Neural progenitor cell (in vitro differentiated cells): ENCODE measurements at regions not wholly inside any gene's neighbourhood (a gene's known extent, or its start where the extent isn't known, plus 50 kb on each side); places are given as distances from the start of the nearest gene placed in this dataset.

Experiments
- DNase-seq: peaks from one replicate; pipeline ENCODE4 v3.0.0-alpha.2; 2016; ENCODE audit warnings: low spot score
- H2AFZ ChIP-seq: fragments of 200-600 bp; sonication (generic); replicated peaks from 2 replicates; pipeline ENCODE4 v1.6.1; 2016; ENCODE audit warnings: antibody characterized with exemption
- H3F3A ChIP-seq: fragments of 200-600 bp; sonication (generic); 2 replicates; pipeline ENCODE4 v1.6.1; 2016; ENCODE audit warnings: antibody characterized with exemption, low read depth
- H3K27ac ChIP-seq: fragments of 200-600 bp; sonication (generic); 2 replicates; pipeline ENCODE4 v1.5.1; 2016; ENCODE audit warnings: mild to moderate bottlenecking
- H3K27me3 ChIP-seq: fragments of 200-600 bp; sonication (generic); 2 replicates; pipeline ENCODE4 v1.6.1; 2016; ENCODE audit warnings: mild to moderate bottlenecking, moderate library complexity
- H3K36me3 ChIP-seq: fragments of 200-600 bp; sonication (generic); 2 replicates; pipeline ENCODE4 v1.5.1; 2016
- H3K4me1 ChIP-seq: fragments of 200-600 bp; sonication (generic); 2 replicates; pipeline ENCODE4 v1.6.1; 2016; ENCODE audit warnings: mixed run types
- H3K4me2 ChIP-seq: fragments of 200-600 bp; sonication (generic); 2 replicates; pipeline ENCODE4 v1.6.1; 2016
- H3K4me3 ChIP-seq: fragments of 200-600 bp; sonication (generic); 2 replicates; pipeline ENCODE4 v1.5.1; 2016
- H3K79me2 ChIP-seq: fragments of 200-600 bp; sonication (generic); 2 replicates; pipeline ENCODE4 v1.6.1; 2016; ENCODE audit warnings: low read depth
- H3K9ac ChIP-seq: fragments of 200-600 bp; sonication (generic); 2 replicates; pipeline ENCODE4 v1.6.1; 2016
- H3K9me3 ChIP-seq: fragments of 200-600 bp; sonication (generic); 2 replicates; pipeline ENCODE4 v1.5.1; 2016; ENCODE audit warnings: low read depth
- H4K20me1 ChIP-seq: fragments of 200-600 bp; sonication (generic); 2 replicates; pipeline ENCODE4 v1.6.1; 2016; ENCODE audit warnings: low read depth
- H3K27ac Mint-ChIP-seq: 3 replicates; pipeline ENCODE4 v1.8.0; 2021; ENCODE audit warnings: mixed read lengths
- H3K27me3 Mint-ChIP-seq: 2 replicates; pipeline ENCODE4 v1.8.0; 2022; ENCODE audit warnings: low read depth, mild to moderate bottlenecking, inconsistent platforms, moderate library complexity, mixed read lengths; ENCODE audit not compliant: insufficient read depth
- H3K36me3 Mint-ChIP-seq: 3 replicates; pipeline ENCODE4 v1.8.0; 2021; ENCODE audit warnings: mixed read lengths
- H3K4me1 Mint-ChIP-seq: 3 replicates; pipeline ENCODE4 v1.8.0; 2021; ENCODE audit warnings: mixed read lengths
- H3K4me3 Mint-ChIP-seq: 3 replicates; pipeline ENCODE4 v1.8.0; 2021; ENCODE audit warnings: mild to moderate bottlenecking, moderate library complexity, mixed read lengths
- H3K9me3 Mint-ChIP-seq: 3 replicates; pipeline ENCODE4 v1.8.0; 2020; ENCODE audit warnings: mixed read lengths
- EZH2 ChIP-seq: fragments of 200-600 bp; sonication (generic); IDR thresholded peaks from 2 replicates; pipeline ENCODE4 v1.6.1; 2017; ENCODE audit warnings: antibody characterized with exemption, mild to moderate bottlenecking, moderate library complexity
- EZH2phosphoT487 ChIP-seq: fragments of 200-600 bp; sonication (generic); IDR thresholded peaks from 2 replicates; pipeline ENCODE4 v1.6.1; 2017; ENCODE audit warnings: antibody characterized with exemption
- microRNA counts: library from miRNA; unstranded; fragments of <30 nt; microRNA quantifications from one replicate; lab custom pipeline; 2016
- microRNA-seq: library from miRNA; unstranded; fragments of <30 nt; microRNA quantifications from one replicate; pipeline ENCODE4, GENCODE V29; 2016
- small RNA-seq: library from RNA; depleted of rRNA; stranded (forward); fragments of <200 nt; gene quantifications from one replicate; pipeline ENCODE3, GENCODE V24; 2015
- TF ChIP-seq, protein P1 (sequence below): fragments of 200-600 bp; sonication (generic); IDR thresholded peaks from 2 replicates; pipeline ENCODE4 v1.5.1; 2017; ENCODE audit warnings: antibody characterized with exemption, mild to moderate bottlenecking

GRCh38 chr19:20250627-20251026 lies 83.6 kb downstream of the ZNF486 start:
- Mint-ChIP-seq H3K36me3 (no peaks in the 10 kb centered on the region), H3K27me3 (no peaks in the 10 kb centered on the region), H3K9me3 (peaks cover 28% of the 10 kb centered on the region), H3K4me3 (no peak overlapping the region), H3K4me1 (no peaks in the 10 kb centered on the region), H3K27ac (no peak overlapping the region)
- H3K4me2 ChIP-seq: no peak overlapping the region
- no peak for TF ChIP-seq EZH2
- TF ChIP-seq, protein P1, sequence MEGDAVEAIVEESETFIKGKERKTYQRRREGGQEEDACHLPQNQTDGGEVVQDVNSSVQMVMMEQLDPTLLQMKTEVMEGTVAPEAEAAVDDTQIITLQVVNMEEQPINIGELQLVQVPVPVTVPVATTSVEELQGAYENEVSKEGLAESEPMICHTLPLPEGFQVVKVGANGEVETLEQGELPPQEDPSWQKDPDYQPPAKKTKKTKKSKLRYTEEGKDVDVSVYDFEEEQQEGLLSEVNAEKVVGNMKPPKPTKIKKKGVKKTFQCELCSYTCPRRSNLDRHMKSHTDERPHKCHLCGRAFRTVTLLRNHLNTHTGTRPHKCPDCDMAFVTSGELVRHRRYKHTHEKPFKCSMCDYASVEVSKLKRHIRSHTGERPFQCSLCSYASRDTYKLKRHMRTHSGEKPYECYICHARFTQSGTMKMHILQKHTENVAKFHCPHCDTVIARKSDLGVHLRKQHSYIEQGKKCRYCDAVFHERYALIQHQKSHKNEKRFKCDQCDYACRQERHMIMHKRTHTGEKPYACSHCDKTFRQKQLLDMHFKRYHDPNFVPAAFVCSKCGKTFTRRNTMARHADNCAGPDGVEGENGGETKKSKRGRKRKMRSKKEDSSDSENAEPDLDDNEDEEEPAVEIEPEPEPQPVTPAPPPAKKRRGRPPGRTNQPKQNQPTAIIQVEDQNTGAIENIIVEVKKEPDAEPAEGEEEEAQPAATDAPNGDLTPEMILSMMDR: no peak
- no peak for TF ChIP-seq EZH2phosphoT487
- no peak overlapping the region for H3K27ac ChIP-seq
- no peaks in the 10 kb centered on the region for H4K20me1 ChIP-seq
- H3F3A ChIP-seq: no peaks in the 10 kb centered on the region
- H3K36me3 ChIP-seq: no peaks in the 10 kb centered on the region
- H3K9me3 ChIP-seq: no peaks in the 10 kb centered on the region
- H3K27me3 ChIP-seq: no peaks in the 10 kb centered on the region
- no peak overlapping the region for H2AFZ ChIP-seq
- H3K9ac ChIP-seq: no peak overlapping the region
- no peaks in the 10 kb centered on the region for H3K79me2 ChIP-seq
- DNase-seq: no peak
- peaks cover 10% of the 10 kb centered on the region for H3K4me1 ChIP-seq
- no peak overlapping the region for H3K4me3 ChIP-seq

- Histone ChIP-seq H4K20me1 (no peaks in the 10 kb centered on the region), H3K27me3 (no peaks in the 10 kb centered on the region), H3K4me2 (no peak overlapping the region), H2AFZ (no peak overlapping the region), H3K4me1 (peaks cover 10% of the 10 kb centered on the region), H3K9ac (no peak overlapping the region), H3F3A (no peaks in the 10 kb centered on the region), H3K79me2 (no peaks in the 10 kb centered on the region), H3K27ac (no peak overlapping the region), H3K36me3 (no peaks in the 10 kb centered on the region), H3K9me3 (no peaks in the 10 kb centered on the region), H3K4me3 (no peak overlapping the region)
- Mint-ChIP-seq H3K9me3 (peaks cover 28% of the 10 kb centered on the region), H3K36me3 (no peaks in the 10 kb centered on the region), H3K27ac (no peak overlapping the region), H3K4me3 (no peak overlapping the region), H3K27me3 (no peaks in the 10 kb centered on the region), H3K4me1 (no peaks in the 10 kb centered on the region)
- no peak for DNase-seq
- TF ChIP-seq EZH2phosphoT487 (no peak), EZH2 (no peak)
- TF ChIP-seq, protein P1: no peak
These were observed 83.1 kb downstream of the ZNF486 start for GRCh38 chr19:20250121-20250520.

MicroRNAs in the stretch of these regions (microRNA counts, 767-probe panel; counts per million panel counts)
- 460 counts per million, percentile 90 among the panel's probes with 10 or more counts for microRNA hsa-miR-1270 (lab: Ali Mortazavi, UCI)

Small RNA genes in the stretch of these regions (microRNA-seq; reads per million reads assigned to microRNA genes)
- gene MIR1270: 13.8 reads per million, percentile 44 among the genes with 10 or more reads in this experiment

Small RNA genes in the stretch of these regions (small RNA-seq; reads per million reads assigned to genes)
- 0.77 reads per million, percentile 71 among the genes with 10 or more reads in this experiment for gene MIR1270
